HG03066 (cell line): ENCODE measurements at regions not wholly inside any gene's neighbourhood (a gene's known extent, or its start where the extent isn't known, plus 50 kb on each side); places are given as distances from the start of the nearest gene placed in this dataset.

Experiments
- ATAC-seq: cut with Tn5 transposase; IDR thresholded peaks from one replicate; pipeline ENCODE4 v1.9.1; 2021; ENCODE audit warnings: low read depth; ENCODE audit not compliant: unreplicated experiment

GRCh38 chr2:126345691-126346090, 310.3 kb upstream of the GYPC start:
- no peak for ATAC-seq

- ATAC-seq: no peak
Measured at GRCh38 chr2:126356631-126357030, 299.3 kb upstream of the GYPC start.

GRCh38 chr2:126358122-126358521, 297.8 kb upstream of the GYPC start:
- ATAC-seq: no peak

- ATAC-seq: peak; percentile 83
Measured at GRCh38 chr2:126359494-126359893, 296.5 kb upstream of the GYPC start.

- no peak for ATAC-seq
Measured at GRCh38 chr2:126367361-126367760, 288.6 kb upstream of the GYPC start.

- no peak for ATAC-seq
Measured at GRCh38 chr2:126368758-126369157, 287.2 kb upstream of the GYPC start.

- ATAC-seq: no peak
Measured at GRCh38 chr2:126370201-126370600, 285.8 kb upstream of the GYPC start.

GRCh38 chr2:126372406-126372805, 283.6 kb upstream of the GYPC start:
- no peak for ATAC-seq

GRCh38 chr2:126378176-126378575, 277.8 kb upstream of the GYPC start:
- ATAC-seq: no peak

- no peak for ATAC-seq
Measured at GRCh38 chr2:126381091-126381490, 274.9 kb upstream of the GYPC start.

- no peak for ATAC-seq
Measured at GRCh38 chr2:126382998-126383397, 273.0 kb upstream of the GYPC start.

GRCh38 chr2:126383800-126384199, 272.2 kb upstream of the GYPC start:
- no peak for ATAC-seq

- no peak for ATAC-seq
Measured at GRCh38 chr2:126385441-126385840, 270.5 kb upstream of the GYPC start.

- ATAC-seq: no peak
Measured at GRCh38 chr2:126385983-126386382, 270.0 kb upstream of the GYPC start.

- ATAC-seq: no peak
Measured at GRCh38 chr2:126389446-126389845, 266.5 kb upstream of the GYPC start.

- ATAC-seq: no peak
Measured at GRCh38 chr2:126392889-126393288, 263.1 kb upstream of the GYPC start.

- ATAC-seq: no peak
Measured at GRCh38 chr2:126399001-126399400, 257.0 kb upstream of the GYPC start.

- ATAC-seq: no peak
Measured at GRCh38 chr2:126403039-126403628, 252.8 kb upstream of the GYPC start.

- ATAC-seq: no peak
Measured at GRCh38 chr2:126406267-126406666, 249.7 kb upstream of the GYPC start.

GRCh38 chr2:126408671-126409070, 247.3 kb upstream of the GYPC start:
- no peak for ATAC-seq

- no peak for ATAC-seq
Measured at GRCh38 chr2:126409850-126410249, 246.1 kb upstream of the GYPC start.

- ATAC-seq: no peak
Measured at GRCh38 chr2:126413079-126413478, 242.9 kb upstream of the GYPC start.

- ATAC-seq: no peak
Measured at GRCh38 chr2:126419403-126419802, 236.6 kb upstream of the GYPC start.
